ENCODE measurements at regions not wholly inside any gene's neighbourhood (a gene's known extent, or its start where the extent isn't known, plus 50 kb on each side); places are given as distances from the start of the nearest gene placed in this dataset.

DNA sequence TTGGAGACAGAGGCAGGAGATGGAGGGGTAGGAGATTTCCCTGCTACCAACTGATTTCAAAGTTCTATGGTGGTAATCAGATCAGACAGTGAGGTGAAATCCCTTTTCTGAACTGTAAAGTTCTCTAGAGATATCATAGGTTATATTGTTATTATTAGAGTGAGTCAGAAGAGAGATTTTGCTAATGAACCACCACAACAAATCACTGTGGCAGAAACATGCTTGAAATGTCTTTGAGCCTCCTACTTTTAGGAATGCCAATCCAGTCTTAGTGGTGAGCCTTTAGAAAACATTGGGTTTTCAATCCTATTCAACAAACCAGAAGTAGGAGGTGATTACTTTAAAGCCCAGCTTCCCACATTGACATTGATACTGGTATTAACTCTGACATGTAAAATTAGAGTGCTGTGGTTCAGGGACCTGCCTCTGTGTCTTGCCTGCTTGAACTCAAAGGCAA is 136.7 kb upstream of the CNR1 start:
- H3K79me1 ChIP-seq (ENCODE audit: low read length) = no peaks in the 10 kb centered on the region
- H3K4ac ChIP-seq (ENCODE audit: low read depth, low read length) = no peak overlapping the region
- H2BK120ac ChIP-seq (ENCODE audit: low read depth, low read length) = no peak overlapping the region
- no peak overlapping the region for H3K27ac ChIP-seq (ENCODE audit: low read depth, low read length)
- H4K5ac ChIP-seq (ENCODE audit: low read length) = no peak overlapping the region
- no peaks in the 10 kb centered on the region for H3K4me1 ChIP-seq (ENCODE audit: control insufficient read depth, low read depth, low read length)
- no peak overlapping the region for H2BK15ac ChIP-seq (replicated peaks; ENCODE audit: low read depth)
- no peak overlapping the region for H3K9ac ChIP-seq (ENCODE audit: low read length)
- H3K79me2 ChIP-seq (ENCODE audit: control insufficient read depth, insufficient read depth, low read length) = no peaks in the 10 kb centered on the region
- DNase-seq = no peak
- no peak overlapping the region for H3K23ac ChIP-seq (ENCODE audit: low read length)
- no peak overlapping the region for H3K4me2 ChIP-seq (ENCODE audit: low read length)
- no peaks in the 10 kb centered on the region for H3K36me3 ChIP-seq (ENCODE audit: control insufficient read depth, insufficient read depth, low read length)
- no peak overlapping the region for H4K8ac ChIP-seq (ENCODE audit: low read depth, low read length)
- no peak overlapping the region for H3K4me3 ChIP-seq (ENCODE audit: low read length)
- H3K27me3 ChIP-seq (ENCODE audit: insufficient read depth, low read length, poor library complexity) = no peaks in the 10 kb centered on the region
- no peak overlapping the region for H2BK5ac ChIP-seq (ENCODE audit: low read length)
- H2AK5ac ChIP-seq (ENCODE audit: low read length) = no peak overlapping the region
- H3K18ac ChIP-seq (ENCODE audit: low read length) = no peak overlapping the region
- no peak overlapping the region for H3K56ac ChIP-seq (ENCODE audit: low read length)

DNA sequence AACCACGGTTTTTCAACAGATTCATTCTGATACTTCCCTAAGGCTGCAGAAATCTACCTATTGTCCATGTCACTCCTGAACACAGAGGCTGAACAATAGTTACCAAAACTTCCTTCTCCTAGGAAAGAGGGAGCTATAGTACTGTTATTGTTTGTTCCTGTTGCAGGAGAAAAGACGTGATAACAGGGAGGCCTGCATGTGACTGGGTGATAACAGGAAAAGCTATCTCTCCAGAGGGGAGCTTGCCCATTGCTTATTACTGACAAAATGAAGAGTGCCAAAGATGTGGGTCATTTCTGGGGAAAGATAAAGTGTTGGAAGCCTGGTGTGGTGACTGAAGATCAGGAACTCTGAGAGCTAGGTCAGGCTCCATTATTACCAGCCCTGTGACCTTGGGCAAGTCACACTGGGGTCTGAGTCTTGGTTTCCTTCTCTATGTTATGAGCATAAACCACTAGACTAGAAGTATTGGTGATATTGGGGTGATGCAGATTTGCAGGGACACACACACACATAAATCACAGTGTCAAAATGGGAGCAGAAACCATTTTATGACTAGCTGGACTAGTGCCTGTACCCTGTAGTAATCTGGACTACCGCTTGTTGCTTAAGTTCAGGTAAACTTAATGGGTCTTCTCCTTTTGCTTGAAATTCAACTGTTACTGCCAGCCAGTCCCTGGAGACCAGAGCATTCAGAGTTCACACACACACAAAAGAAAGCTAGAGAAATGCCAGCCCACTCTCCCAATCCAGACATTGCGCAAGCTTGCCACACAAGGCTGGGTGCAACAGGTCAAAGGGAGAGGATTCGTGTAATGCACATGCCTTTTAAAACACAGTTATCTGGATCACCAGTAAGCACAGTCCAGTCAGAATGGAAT is 136.0 kb upstream of the CNR1 start:
- no peaks in the 10 kb centered on the region for H3K27me3 ChIP-seq (ENCODE audit: insufficient read depth, low read length, poor library complexity)
- H3K23ac ChIP-seq (ENCODE audit: low read length) = no peak overlapping the region
- no peak overlapping the region for H3K4me2 ChIP-seq (ENCODE audit: low read length)
- H3K9ac ChIP-seq (ENCODE audit: low read length) = no peak overlapping the region
- H3K4ac ChIP-seq (ENCODE audit: low read depth, low read length) = no peak overlapping the region
- H2BK5ac ChIP-seq (ENCODE audit: low read length) = no peak overlapping the region
- H2BK15ac ChIP-seq (replicated peaks; ENCODE audit: low read depth) = no peak overlapping the region
- no peak overlapping the region for H3K18ac ChIP-seq (ENCODE audit: low read length)
- no peak overlapping the region for H4K8ac ChIP-seq (ENCODE audit: low read depth, low read length)
- no peaks in the 10 kb centered on the region for H3K36me3 ChIP-seq (ENCODE audit: control insufficient read depth, insufficient read depth, low read length)
- no peaks in the 10 kb centered on the region for H3K79me1 ChIP-seq (ENCODE audit: low read length)
- H3K56ac ChIP-seq (ENCODE audit: low read length) = no peak overlapping the region
- H2AK5ac ChIP-seq (ENCODE audit: low read length) = no peak overlapping the region
- no peaks in the 10 kb centered on the region for H3K79me2 ChIP-seq (ENCODE audit: control insufficient read depth, insufficient read depth, low read length)
- no peak overlapping the region for H3K4me3 ChIP-seq (ENCODE audit: low read length)
- WGBS (ENCODE audit: extremely low coverage, insufficient coverage, low lambda C conversion rate) = no CpG with 5 or more reads among the region's 5 CpGs
- no peak overlapping the region for H3K27ac ChIP-seq (ENCODE audit: low read depth, low read length)
- H2BK120ac ChIP-seq (ENCODE audit: low read depth, low read length) = no peak overlapping the region
- H3K4me1 ChIP-seq (ENCODE audit: control insufficient read depth, low read depth, low read length) = no peaks in the 10 kb centered on the region
- no peak overlapping the region for H4K5ac ChIP-seq (ENCODE audit: low read length)
- peak; percentile 29 for DNase-seq

GRCh38 chr6:88301256-88301655 is 135.1 kb upstream of the CNR1 start:
- Histone ChIP-seq H3K27ac (ENCODE audit: low read depth, low read length) (no peak overlapping the region), H3K4me1 (ENCODE audit: control insufficient read depth, low read depth, low read length) (no peaks in the 10 kb centered on the region), H3K36me3 (ENCODE audit: control insufficient read depth, insufficient read depth, low read length) (no peaks in the 10 kb centered on the region), H3K18ac (ENCODE audit: low read length) (no peak overlapping the region), H3K79me2 (ENCODE audit: control insufficient read depth, insufficient read depth, low read length) (no peaks in the 10 kb centered on the region), H3K9ac (ENCODE audit: low read length) (no peak overlapping the region), H2AK5ac (ENCODE audit: low read length) (no peak overlapping the region), H3K79me1 (ENCODE audit: low read length) (no peaks in the 10 kb centered on the region), H3K56ac (ENCODE audit: low read length) (no peak overlapping the region), H4K5ac (ENCODE audit: low read length) (no peak overlapping the region), H2BK15ac (replicated peaks; ENCODE audit: low read depth) (no peak overlapping the region), H2BK5ac (ENCODE audit: low read length) (no peak overlapping the region), H3K4me2 (ENCODE audit: low read length) (no peak overlapping the region), H3K23ac (ENCODE audit: low read length) (no peak overlapping the region), H4K8ac (ENCODE audit: low read depth, low read length) (no peak overlapping the region), H3K27me3 (ENCODE audit: insufficient read depth, low read length, poor library complexity) (no peaks in the 10 kb centered on the region), H3K4ac (ENCODE audit: low read depth, low read length) (no peak overlapping the region), H2BK120ac (ENCODE audit: low read depth, low read length) (no peak overlapping the region), H3K4me3 (ENCODE audit: low read length) (no peak overlapping the region)
- DNase-seq = no peak

- Histone ChIP-seq H4K5ac (ENCODE audit: low read length) (no peak overlapping the region), H3K79me1 (ENCODE audit: low read length) (no peaks in the 10 kb centered on the region), H3K9ac (ENCODE audit: low read length) (no peak overlapping the region), H3K18ac (ENCODE audit: low read length) (peak overlapping the region; percentile 9), H3K23ac (ENCODE audit: low read length) (no peak overlapping the region), H3K79me2 (ENCODE audit: control insufficient read depth, insufficient read depth, low read length) (no peaks in the 10 kb centered on the region), H4K8ac (ENCODE audit: low read depth, low read length) (no peak overlapping the region), H3K4me2 (ENCODE audit: low read length) (no peak overlapping the region), H2AK5ac (ENCODE audit: low read length) (no peak overlapping the region), H3K27ac (ENCODE audit: low read depth, low read length) (no peak overlapping the region), H3K36me3 (ENCODE audit: control insufficient read depth, insufficient read depth, low read length) (no peaks in the 10 kb centered on the region), H3K4me1 (ENCODE audit: control insufficient read depth, low read depth, low read length) (no peaks in the 10 kb centered on the region), H3K56ac (ENCODE audit: low read length) (no peak overlapping the region), H3K4ac (ENCODE audit: low read depth, low read length) (no peak overlapping the region), H2BK15ac (replicated peaks; ENCODE audit: low read depth) (no peak overlapping the region), H3K27me3 (ENCODE audit: insufficient read depth, low read length, poor library complexity) (no peaks in the 10 kb centered on the region), H2BK5ac (ENCODE audit: low read length) (no peak overlapping the region), H2BK120ac (ENCODE audit: low read depth, low read length) (no peak overlapping the region), H3K4me3 (ENCODE audit: low read length) (no peak overlapping the region)
- no CpG with 5 or more reads among the region's 11 CpGs for WGBS (ENCODE audit: extremely low coverage, insufficient coverage, low lambda C conversion rate)
- no peak for DNase-seq
Measured at GRCh38 chr6:88298066-88298845, 132.1 kb upstream of the CNR1 start.

GRCh38 chr6:88296694-88297093 is 130.5 kb upstream of the CNR1 start:
- Histone ChIP-seq H3K36me3 (ENCODE audit: control insufficient read depth, insufficient read depth, low read length) (no peaks in the 10 kb centered on the region), H3K79me1 (ENCODE audit: low read length) (no peaks in the 10 kb centered on the region), H3K79me2 (ENCODE audit: control insufficient read depth, insufficient read depth, low read length) (no peaks in the 10 kb centered on the region), H3K4me1 (ENCODE audit: control insufficient read depth, low read depth, low read length) (no peaks in the 10 kb centered on the region), H3K4me3 (ENCODE audit: low read length) (no peak overlapping the region), H3K4ac (ENCODE audit: low read depth, low read length) (no peak overlapping the region), H3K27ac (ENCODE audit: low read depth, low read length) (no peak overlapping the region), H2AK5ac (ENCODE audit: low read length) (no peak overlapping the region), H3K4me2 (ENCODE audit: low read length) (no peak overlapping the region), H4K5ac (ENCODE audit: low read length) (no peak overlapping the region), H4K8ac (ENCODE audit: low read depth, low read length) (no peak overlapping the region), H2BK15ac (replicated peaks; ENCODE audit: low read depth) (no peak overlapping the region), H2BK120ac (ENCODE audit: low read depth, low read length) (no peak overlapping the region), H3K9ac (ENCODE audit: low read length) (no peak overlapping the region), H2BK5ac (ENCODE audit: low read length) (no peak overlapping the region), H3K23ac (ENCODE audit: low read length) (no peak overlapping the region), H3K18ac (ENCODE audit: low read length) (no peak overlapping the region), H3K27me3 (ENCODE audit: insufficient read depth, low read length, poor library complexity) (no peaks in the 10 kb centered on the region), H3K56ac (ENCODE audit: low read length) (no peak overlapping the region)
- DNase-seq = no peak
- no CpG with 5 or more reads among the region's 2 CpGs for WGBS (ENCODE audit: extremely low coverage, insufficient coverage, low lambda C conversion rate)
